GM18873 (cell line): ENCODE measurements at regions not wholly inside any gene's neighbourhood (a gene's known extent, or its start where the extent isn't known, plus 50 kb on each side); places are given as distances from the start of the nearest gene placed in this dataset.
A peak's percentile ranks its signal among the peaks of the same experiment; 100 is the strongest.
"Not testable (repeated sequence)": the region's sequence is repeated elsewhere in the genome, so short reads cannot be mapped to it uniquely, and the experiment has no call there.

ENCODE experiments used
- ATAC-seq: cut with Tn5 transposase; IDR thresholded peaks from one replicate; pipeline ENCODE4 v1.9.1; 2021; ENCODE audit warnings: mild to moderate bottlenecking, moderate library complexity, moderate number of reproducible peaks; ENCODE audit not compliant: unreplicated experiment, low FRiP score

DNA sequence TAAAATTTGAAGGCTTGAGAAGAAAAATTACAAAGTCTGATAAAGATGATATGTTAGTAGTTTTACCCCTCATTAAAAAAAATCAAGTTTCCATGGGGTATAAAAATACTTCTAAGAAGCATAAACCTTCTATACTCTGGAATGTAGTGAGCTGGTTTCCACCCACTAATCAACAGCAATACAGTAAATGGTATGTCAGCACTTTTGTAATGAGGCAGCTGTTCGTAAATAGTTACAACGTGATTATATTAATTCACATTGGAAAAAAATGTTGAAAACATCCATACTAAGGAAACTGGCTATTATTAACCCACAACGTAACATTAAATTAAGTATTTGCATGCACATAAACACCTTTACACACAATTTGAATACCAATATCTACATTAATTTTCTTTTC is 283.1 kb upstream of the FAM174A start:
- no peak for ATAC-seq

DNA sequence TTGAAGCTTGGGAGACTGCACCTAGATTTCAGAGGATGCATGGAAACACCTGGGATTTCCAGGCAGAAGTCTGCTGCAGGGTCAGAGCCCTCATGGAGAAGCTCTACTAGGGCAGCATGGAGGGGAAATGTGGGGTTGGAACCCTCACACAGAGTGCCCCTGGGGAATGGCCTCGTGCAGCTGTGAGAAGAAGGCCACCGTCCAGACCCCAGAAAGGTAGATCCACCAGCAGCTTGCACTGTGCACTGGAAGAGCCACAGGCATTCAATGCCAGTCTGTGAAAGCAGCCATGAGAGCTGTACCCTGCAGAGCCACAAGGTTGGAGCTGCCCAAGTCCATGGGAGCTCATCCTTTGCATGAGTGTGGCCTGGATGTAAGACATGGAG is 285.3 kb upstream of the FAM174A start:
- ATAC-seq, result no peak

DNA sequence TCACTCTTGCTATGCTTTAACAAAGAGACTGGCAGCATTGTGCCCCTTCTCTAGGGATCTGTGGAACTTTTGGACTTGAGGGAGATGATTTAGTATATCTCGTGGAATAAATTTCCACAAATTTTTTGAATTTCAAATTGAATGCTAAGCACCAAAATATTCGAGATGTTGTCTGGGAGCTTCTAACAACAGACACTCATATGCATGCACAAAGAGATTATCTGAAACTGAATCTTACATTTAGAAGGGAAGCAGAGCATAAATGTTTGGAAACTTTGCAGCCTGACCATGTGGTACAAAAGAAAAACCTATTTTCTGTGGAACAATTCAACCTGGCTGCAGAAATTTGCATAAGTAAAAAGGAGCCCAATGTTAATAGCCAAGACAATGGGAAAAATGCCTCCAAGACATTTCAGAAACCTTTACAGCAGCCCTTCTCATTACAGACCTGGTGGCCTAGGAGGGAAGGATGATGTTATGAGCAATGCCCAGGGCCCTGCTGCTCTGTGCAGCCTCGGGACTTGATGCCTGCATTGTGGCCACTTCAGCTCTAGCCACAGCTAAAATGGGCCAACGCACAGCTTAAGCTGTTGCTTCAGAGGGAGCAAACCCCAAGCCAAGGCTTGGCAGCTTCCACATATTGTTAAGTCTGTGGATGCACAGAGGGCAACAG is 285.8 kb upstream of the FAM174A start:
- ATAC-seq, result no peak

DNA sequence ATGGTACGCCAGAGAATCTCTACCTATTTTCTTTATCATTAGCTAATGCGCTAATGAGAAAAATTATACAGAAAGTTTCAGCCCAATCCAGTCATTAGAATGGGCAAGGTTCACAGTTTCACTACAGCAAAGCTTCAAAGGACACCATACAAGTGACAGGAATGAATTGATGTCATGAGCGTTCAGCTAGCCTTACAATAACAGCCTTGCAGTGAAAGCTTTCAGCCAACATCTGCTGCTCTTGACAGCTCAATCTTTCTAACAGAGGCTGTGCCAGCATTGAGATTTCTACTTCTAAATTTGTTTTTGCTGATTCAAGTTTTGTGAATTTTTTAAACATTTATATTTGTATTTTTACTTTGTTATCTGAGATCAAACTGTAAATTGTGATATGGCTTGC is 302.4 kb upstream of the FAM174A start:
- no peak for ATAC-seq

DNA sequence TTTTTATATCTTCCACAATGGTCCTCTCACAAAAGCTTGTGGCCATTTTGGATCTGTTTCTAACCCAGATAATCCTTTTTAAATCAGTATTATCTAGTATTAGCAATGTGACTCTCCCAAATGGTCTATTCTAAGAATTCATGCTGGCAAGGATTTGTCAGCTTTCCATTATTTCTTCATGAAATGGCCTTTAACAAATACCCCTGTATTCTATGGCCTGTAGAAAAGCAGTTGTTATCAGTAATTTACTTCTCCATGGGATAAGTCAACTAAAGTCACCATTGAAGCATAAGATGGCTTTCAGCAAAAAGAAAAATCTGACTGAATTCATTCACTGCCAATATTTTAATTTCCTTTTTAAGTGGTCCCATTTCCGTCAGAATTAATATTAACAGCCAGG is 346.4 kb upstream of the FAM174A start:
- no peak for ATAC-seq

DNA sequence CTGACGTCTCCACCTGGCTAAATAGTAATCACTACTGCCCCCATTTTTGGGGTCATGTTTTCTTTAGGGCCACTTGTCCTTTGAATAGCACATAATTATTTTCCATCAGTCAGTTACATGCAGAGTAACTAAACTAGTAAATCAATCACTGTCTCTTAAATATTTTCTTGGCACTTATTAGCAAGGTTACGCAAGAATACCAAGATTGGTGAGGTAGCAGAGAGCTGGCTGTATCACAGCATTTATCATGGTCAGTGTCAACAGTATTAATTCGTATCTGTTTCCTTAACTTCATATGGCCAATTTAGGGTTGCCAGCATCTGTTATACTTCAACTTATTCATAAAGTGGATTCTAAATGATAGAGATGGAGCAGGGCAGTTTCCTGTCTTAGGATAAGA is 346.8 kb upstream of the FAM174A start:
- no peak for ATAC-seq

DNA sequence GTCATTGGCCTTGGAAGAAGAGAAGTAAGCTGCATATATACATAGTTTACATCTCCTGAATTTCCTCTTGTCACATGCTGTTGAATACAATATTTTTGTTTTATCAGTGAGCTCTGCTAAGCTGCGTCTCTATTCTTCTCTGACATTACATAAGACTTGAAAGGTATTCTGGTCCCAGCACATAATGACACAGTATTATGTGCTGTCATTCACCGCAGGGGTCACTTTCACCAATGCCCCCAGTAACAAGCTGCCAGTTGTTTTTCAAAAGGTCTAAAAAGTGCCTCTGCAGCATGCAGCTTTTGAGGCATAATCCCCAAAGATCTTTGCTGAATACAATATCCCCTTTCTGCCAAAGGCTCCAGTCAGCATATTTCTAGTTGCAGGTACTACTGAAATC is 349.0 kb upstream of the FAM174A start:
- no peak for ATAC-seq

DNA sequence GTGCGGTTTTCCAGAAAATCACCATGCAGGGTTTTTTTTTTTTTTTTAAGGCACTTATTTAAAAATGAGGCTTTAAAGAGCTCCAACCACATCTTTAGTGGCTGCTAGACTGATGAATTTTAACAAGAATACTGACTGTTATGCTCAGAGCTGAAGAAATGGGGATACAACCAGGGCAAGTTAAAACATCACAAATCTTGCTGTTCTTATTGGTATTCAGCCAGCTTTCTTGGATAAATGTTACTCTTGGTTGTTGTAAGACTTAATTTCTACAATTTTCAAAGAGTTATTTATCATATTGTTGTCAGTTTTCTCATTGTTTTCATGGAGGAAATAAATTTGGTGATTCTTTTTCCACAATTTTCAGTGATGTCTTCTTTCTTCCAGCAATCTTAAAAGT is 352.8 kb upstream of the FAM174A start:
- ATAC-seq, result no peak

DNA sequence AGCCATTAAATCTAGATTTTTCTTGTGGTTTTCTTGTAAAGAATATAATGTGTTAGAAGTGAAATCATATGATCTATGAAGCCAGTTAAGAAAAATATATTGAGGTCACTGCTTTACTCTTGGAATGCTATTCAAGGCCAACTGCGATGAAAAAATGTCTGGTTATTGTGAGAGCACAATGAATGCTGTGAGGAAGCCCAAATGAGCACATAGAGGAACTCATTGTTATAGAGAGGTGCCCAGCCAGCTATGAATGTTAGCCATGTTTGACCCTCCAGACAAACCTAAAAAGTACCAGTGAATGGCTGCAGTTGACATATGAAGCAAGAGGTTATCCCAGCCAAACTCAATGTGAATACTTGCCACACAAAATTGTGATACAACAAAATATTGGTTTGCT is 359.8 kb upstream of the FAM174A start:
- no peak for ATAC-seq

DNA sequence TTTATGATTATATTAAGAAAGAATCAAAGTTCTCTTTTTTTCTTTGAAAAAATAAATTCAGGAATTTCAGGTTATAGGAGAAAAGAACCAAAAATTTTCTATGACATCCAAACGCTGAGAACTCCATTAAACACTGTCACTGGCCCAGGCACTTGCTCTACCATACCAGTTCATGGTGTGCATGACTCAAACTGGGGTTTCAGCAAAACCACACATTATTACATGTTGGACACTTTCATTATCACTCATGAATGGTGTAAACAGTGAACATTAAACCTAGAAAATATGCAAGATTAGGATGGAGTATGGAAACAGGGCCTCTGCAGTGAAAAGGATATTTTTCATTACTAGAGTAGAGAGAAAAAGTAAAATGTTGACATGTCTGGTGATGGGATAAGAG is 369.9 kb upstream of the FAM174A start:
- peak; percentile 100 for ATAC-seq

DNA sequence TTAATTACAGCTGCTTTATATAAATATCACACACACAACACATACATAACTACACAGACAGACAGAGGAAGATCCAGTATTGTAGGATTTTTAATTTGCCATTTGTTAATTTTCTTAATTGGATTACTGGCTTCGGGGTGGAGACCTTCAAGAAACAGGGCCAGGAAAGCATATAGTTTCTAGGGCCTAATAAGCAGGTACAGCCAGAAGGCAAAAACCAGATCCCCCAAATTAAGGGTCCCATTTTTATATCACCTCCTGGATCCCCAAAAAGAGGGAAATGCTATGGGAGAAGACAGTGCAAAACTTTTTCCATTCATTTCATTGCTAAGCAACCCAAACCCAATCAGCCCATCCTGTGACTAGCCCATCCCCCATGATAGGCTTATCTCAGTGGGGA is 373.3 kb upstream of the FAM174A start:
- ATAC-seq, result no peak

DNA sequence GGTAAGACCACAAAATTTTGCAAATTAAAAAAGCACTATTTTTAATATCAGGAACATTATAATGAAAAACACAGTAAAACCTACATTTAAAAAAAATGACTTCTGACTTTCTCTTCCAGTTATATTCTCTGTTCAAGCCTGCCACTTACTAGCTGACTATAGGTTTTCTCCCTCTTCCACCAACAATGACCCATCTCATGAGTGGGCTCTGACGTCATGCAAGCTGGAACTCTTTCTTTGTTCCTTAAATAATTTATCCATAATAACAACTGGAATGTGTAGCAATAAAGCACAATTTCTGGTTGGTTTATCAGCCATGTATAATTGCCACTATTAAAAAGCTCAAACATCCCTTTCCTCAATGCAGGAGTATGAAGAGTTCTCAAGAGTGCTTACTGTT is 378.1 kb upstream of the FAM174A start:
- no peak for ATAC-seq

DNA sequence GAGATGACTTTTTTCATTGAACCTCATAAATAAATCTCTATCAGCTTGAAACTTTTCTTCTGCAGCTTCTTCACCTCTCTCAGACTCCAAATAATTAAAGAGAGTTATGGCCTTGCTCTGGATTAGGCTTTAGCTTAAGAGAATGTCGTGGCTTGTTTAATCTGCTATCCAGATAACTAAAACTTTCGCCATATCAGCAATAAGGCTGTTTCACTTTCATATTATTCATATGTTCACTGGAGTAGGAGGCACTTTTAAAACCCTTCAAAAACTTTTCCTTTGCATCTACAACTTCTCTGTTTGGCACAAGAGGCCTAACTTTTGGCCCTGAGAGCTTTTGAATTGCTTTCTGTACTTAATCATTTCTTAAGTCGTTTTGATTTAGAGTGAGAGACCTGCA is 386.9 kb upstream of the FAM174A start:
- ATAC-seq, result no peak

DNA sequence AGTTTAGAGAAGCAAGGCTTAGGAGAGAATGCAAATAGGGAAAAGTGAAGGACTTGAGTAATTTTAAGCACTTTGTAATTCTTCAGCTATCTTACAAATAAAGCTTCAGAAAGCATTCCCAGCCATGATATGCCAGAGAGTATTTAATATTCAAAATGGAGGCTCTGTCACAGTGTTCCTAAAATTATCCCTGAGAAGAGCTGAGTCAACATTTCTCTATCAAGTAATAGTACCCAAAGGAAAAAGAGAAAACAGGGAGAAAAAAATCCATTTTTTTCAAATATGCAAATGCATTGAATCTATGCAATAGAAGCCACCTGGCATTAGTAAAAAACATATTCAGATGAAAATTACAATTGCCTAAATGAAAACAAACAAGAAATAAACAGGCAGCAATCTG is 392.6 kb upstream of the FAM174A start:
- no peak for ATAC-seq

DNA sequence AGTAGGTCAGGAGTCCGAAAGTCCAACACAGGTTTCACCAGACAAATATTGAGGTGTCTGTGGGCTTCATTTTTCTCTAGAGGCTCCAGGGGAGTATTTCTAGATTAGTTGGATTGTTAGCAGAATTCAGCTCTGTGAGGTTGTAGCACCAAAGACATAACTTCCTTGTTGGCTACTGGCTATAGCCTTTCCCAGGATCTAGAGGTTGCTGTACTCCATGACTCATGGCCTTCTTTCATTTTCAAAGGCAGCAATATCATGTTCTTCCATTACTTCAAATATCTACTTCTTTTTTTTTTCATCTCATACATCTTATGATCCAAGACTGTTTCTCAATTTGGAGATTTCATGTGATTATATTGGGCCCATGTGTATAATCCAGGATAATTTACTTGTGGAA is 404.0 kb upstream of the FAM174A start:
- no peak for ATAC-seq

DNA sequence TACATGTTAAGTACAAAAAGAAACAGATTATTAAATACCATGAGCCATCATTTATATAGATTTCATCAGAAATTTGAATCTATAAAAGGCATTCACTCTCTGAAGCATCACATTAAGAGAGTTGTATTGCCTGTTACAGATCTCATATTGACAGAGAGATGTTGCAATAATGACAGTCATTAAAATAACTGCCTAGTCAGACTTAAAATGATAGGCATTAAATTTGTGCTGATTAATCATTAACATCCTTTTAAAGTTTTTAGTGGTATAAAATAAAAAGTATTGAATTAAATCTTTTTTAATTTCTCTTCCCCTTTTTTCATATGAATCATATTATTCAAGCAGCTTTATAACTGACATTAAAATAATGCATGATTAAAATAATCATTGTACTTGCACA is 404.9 kb upstream of the FAM174A start:
- ATAC-seq, result no peak

DNA sequence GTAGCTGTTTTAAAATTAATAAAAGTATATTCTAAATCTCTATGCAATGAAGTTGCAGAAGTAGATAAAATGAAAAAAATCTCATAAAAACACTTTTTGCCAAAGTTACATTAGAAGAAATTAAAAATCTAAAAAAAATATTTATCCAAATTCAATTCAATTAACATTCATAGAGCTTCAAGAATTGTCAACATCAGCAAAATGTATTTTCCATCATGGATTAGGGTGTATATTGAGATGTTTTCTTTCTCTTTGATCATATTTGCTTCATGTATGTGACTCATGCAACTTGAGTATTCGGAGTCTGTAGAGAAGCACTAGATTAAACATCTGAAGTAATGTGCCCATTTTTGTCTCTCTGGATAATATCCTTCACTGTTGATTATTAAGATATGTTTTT is 415.3 kb upstream of the FAM174A start:
- ATAC-seq, result no peak

DNA sequence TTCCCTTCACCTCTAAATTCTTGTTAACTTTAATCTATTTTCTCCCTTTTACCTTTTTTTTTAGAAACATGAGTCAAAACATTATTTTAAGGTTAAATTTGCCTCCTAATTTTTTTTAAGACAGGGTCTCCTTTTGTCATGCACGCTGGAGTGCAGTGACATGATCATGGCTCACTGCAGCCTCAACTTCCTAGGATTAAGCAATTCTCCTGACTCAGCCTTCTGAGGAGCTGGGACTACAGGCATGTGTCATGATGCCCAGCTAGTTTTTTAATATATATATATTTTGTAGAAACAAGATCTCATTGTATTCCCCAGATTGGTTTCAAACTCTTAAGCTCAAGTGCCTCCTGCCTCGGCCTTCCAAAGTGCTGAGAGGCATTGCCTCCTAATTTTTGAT is 424.7 kb upstream of the FAM174A start:
- ATAC-seq, result no peak

DNA sequence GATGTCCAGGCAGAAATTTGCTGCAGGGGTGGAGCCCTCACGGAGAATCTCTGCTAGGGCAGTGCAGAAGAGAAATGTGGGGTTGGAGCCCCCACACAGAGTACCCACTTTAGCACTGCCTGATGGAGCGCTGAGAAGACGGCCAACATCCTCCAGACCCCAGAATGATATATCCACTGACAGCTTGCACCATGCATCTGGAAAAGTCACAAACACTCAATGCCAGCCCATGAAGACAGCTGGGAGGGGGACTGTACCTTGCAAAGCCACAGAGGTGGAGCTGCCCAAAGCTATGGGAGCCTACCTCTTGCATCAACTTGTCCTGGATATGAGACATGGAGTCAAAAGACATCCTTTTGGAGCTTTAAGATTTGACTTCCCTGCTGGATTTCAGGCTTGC is 426.3 kb upstream of the FAM174A start:
- no peak for ATAC-seq

DNA sequence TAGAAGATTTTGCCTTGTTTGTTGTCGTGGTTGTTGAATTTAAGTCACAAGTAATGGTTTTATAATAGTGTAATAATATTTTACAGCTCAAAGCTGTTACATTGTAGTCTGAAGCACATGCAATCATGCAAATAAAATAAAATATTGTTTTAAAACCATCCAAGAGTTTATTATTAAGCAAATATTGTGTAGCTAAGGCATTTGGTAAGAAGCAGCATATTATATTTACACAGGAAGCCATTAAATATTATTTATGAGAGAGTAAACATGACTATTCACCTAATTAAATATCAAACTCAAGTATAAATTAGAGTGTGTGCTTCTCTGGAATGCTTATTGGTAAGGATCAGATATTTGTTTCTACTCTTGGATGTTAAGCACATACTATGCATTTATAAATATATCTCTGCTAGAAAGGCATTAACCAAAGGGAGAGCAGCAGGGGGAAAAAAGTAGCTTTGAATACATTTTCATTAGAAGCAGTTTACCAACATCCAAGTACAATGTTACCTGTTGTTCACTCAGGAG is 431.5 kb upstream of the FAM174A start:
- ATAC-seq, result not testable (repeated sequence)

DNA sequence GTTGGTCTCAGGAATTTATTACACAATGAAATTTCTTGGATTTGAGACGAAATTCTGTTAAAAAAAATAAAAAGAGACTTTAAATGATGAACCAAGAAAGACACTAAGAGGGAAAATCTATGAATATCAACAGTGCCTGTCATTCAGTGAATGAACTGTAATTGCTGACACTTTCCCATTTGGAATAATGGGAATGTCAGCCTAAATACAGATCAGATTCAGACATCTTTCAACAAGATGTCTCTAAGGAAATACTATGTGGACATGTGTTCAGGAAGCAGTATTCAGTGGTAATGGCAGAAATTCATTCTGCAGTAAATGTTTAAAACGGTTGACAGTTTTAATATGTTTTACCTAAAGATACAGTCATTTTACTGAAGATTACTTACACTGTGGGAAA is 433.7 kb upstream of the FAM174A start:
- ATAC-seq, result not testable (repeated sequence)

DNA sequence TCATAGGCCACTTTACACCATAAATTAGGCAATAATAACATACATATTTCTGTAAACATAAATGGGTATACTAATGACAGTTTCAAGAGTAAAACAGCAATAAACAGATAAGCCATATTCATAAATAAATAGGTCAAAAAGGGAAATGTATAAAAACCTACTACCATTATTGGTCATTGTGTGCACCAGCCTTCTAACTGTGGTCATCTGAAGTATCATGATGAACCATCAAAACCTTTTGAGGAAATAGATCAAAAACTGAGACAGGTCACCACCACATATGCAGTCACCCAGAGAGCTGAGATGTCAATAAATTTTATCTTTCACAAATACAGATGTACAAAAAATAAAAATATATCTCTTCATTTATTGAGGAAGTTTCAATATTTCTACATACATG is 438.8 kb upstream of the FAM174A start:
- not testable (repeated sequence) for ATAC-seq

DNA sequence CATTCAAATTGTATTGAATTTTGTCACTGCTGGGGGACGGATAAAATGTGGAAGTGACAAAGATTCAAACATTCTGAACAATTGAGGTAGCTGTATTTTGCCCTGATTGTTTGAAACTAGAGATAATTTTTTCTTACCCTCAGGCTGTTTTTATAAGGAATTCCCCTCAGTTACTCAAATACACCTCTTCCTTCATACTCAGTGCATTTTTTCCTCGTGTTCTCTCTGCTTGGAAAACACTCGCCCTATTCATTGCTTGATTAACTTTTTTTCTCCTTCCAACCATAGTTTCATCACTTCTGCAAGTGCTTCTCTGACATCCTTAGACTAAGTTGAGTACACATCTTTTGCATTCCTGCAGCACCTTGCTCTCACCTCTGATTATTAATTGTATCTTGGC is 454.5 kb upstream of the FAM174A start:
- ATAC-seq, result not testable (repeated sequence)
